Smooth muscle cell (in vitro differentiated cells): ENCODE measurements at regions not wholly inside any gene's neighbourhood (a gene's known extent, or its start where the extent isn't known, plus 50 kb on each side); places are given as distances from the start of the nearest gene placed in this dataset.

Experiments
- DNase-seq: peaks from one replicate; lab custom pipeline; 2025; ENCODE audit not compliant: unreplicated experiment; lab: John Stamatoyannopoulos, UW
- H2AFZ ChIP-seq: fragments of 200-600 bp; sonication (generic); 2 replicates; pipeline ENCODE4 v1.6.0; 2016; ENCODE audit warnings: antibody characterized with exemption, low read depth, mild to moderate bottlenecking
- H3F3A ChIP-seq: fragments of 200-600 bp; sonication (generic); 2 replicates; pipeline ENCODE4 v1.6.0; 2017; ENCODE audit warnings: antibody characterized with exemption, low read depth
- H3K27ac ChIP-seq: fragments of 200-600 bp; sonication (generic); 2 replicates; pipeline ENCODE4 v1.5.1; 2016; ENCODE audit warnings: low read depth, mild to moderate bottlenecking
- H3K27me3 ChIP-seq: fragments of 200-600 bp; sonication (generic); 2 replicates; pipeline ENCODE4 v1.6.1; 2016; ENCODE audit warnings: low read depth, mild to moderate bottlenecking
- H3K36me3 ChIP-seq: fragments of 200-600 bp; sonication (generic); 2 replicates; pipeline ENCODE4 v1.5.1; 2016; ENCODE audit warnings: low read depth
- H3K4me1 ChIP-seq: fragments of 200-600 bp; sonication (generic); 2 replicates; pipeline ENCODE4 v1.5.1; 2016; ENCODE audit warnings: low read depth
- H3K4me2 ChIP-seq: fragments of 200-600 bp; sonication (generic); 2 replicates; pipeline ENCODE4 v1.6.0; 2016; ENCODE audit warnings: mild to moderate bottlenecking
- H3K4me3 ChIP-seq: fragments of 200-600 bp; sonication (generic); 2 replicates; pipeline ENCODE4 v1.5.1; 2016; ENCODE audit warnings: mild to moderate bottlenecking
- H3K79me2 ChIP-seq: fragments of 200-600 bp; sonication (generic); 2 replicates; pipeline ENCODE4 v1.6.0; 2016; ENCODE audit warnings: low read depth, mild to moderate bottlenecking
- H3K9ac ChIP-seq: fragments of 200-600 bp; sonication (generic); 2 replicates; pipeline ENCODE4 v1.6.0; 2016; ENCODE audit warnings: low read depth
- H3K9me3 ChIP-seq: fragments of 200-600 bp; sonication (generic); replicated peaks from 2 replicates; pipeline ENCODE4 v1.5.1; 2016; ENCODE audit warnings: low read depth
- H4K20me1 ChIP-seq: fragments of 200-600 bp; sonication (generic); 2 replicates; pipeline ENCODE4 v1.6.0; 2016; ENCODE audit warnings: low read depth
- CTCF ChIP-seq: fragments of 200-600 bp; sonication (generic); IDR thresholded peaks from 2 replicates; pipeline ENCODE4 v1.5.1; 2017; ENCODE audit warnings: borderline replicate concordance, mild to moderate bottlenecking, antibody characterized with exemption; ENCODE audit not compliant: insufficient read depth, poor library complexity, severe bottlenecking
- WGBS: methylation state at CpG from one replicate; pipeline ENCODE4 v1.1.7; 2016; ENCODE audit warnings: low lambda C conversion rate; 5-methylcytosine and 5-hydroxymethylcytosine counted together

GRCh38 chr5:93019896-93020295, 561.1 kb downstream of the NR2F1-AS1 start:
- TF ChIP-seq CTCF: no peak
- 93% methylated on average over 2 of the region's 2 CpGs for WGBS
- H4K20me1 ChIP-seq: no peaks in the 10 kb centered on the region

GRCh38 chr5:93018461-93018860, 562.6 kb downstream of the NR2F1-AS1 start:
- no peak for TF ChIP-seq CTCF
- H3K4me1 ChIP-seq: no peaks in the 10 kb centered on the region
- no peak overlapping the region for H3K4me3 ChIP-seq
- no peaks in the 10 kb centered on the region for H3K79me2 ChIP-seq
- peak overlapping the region; percentile 30 for H3K4me2 ChIP-seq
- no peak overlapping the region for H2AFZ ChIP-seq
- no peaks in the 10 kb centered on the region for H4K20me1 ChIP-seq
- DNase-seq: no peak
- no peak overlapping the region for H3K9ac ChIP-seq
- H3K36me3 ChIP-seq: no peaks in the 10 kb centered on the region
- no peaks in the 10 kb centered on the region for H3K9me3 ChIP-seq
- no peak overlapping the region for H3K27ac ChIP-seq
- no peaks in the 10 kb centered on the region for H3K27me3 ChIP-seq
- no peaks in the 10 kb centered on the region for H3F3A ChIP-seq

More at GRCh38 chr5:93019896-93020295, 561.1 kb downstream of the NR2F1-AS1 start:
- H3K9ac ChIP-seq: no peak overlapping the region
- no peak overlapping the region for H3K4me3 ChIP-seq
- H3K4me2 ChIP-seq: no peak overlapping the region
- H3K4me1 ChIP-seq: no peaks in the 10 kb centered on the region
- H2AFZ ChIP-seq: no peak overlapping the region
- H3K9me3 ChIP-seq: no peaks in the 10 kb centered on the region
- H3K36me3 ChIP-seq: no peaks in the 10 kb centered on the region
- no peak overlapping the region for H3K27ac ChIP-seq
- DNase-seq: no peak
- no peaks in the 10 kb centered on the region for H3F3A ChIP-seq
- no peaks in the 10 kb centered on the region for H3K27me3 ChIP-seq
- H3K79me2 ChIP-seq: no peaks in the 10 kb centered on the region

GRCh38 chr5:93017849-93018248, 563.2 kb downstream of the NR2F1-AS1 start:
- WGBS: 11% methylated on average over 2 of the region's 2 CpGs
- no peaks in the 10 kb centered on the region for H3K27me3 ChIP-seq
- no peak for DNase-seq
- H3K36me3 ChIP-seq: no peaks in the 10 kb centered on the region
- H3F3A ChIP-seq: no peaks in the 10 kb centered on the region
- no peaks in the 10 kb centered on the region for H3K79me2 ChIP-seq
- no peak for TF ChIP-seq CTCF
- H3K9ac ChIP-seq: no peak overlapping the region
- H3K27ac ChIP-seq: no peak overlapping the region
- no peaks in the 10 kb centered on the region for H4K20me1 ChIP-seq
- no peaks in the 10 kb centered on the region for H3K9me3 ChIP-seq
- no peaks in the 10 kb centered on the region for H3K4me1 ChIP-seq
- peak overlapping the region; percentile 30 for H3K4me2 ChIP-seq
- no peak overlapping the region for H2AFZ ChIP-seq
- H3K4me3 ChIP-seq: no peak overlapping the region

GRCh38 chr5:93017376-93017775, 563.6 kb downstream of the NR2F1-AS1 start:
- Histone ChIP-seq H3K27ac (no peak overlapping the region), H3K4me2 (no peak overlapping the region), H3K4me1 (no peaks in the 10 kb centered on the region), H2AFZ (no peak overlapping the region), H3K79me2 (no peaks in the 10 kb centered on the region), H3K36me3 (no peaks in the 10 kb centered on the region), H3K4me3 (no peak overlapping the region), H3K27me3 (no peaks in the 10 kb centered on the region), H3K9ac (no peak overlapping the region), H3K9me3 (no peaks in the 10 kb centered on the region), H4K20me1 (no peaks in the 10 kb centered on the region), H3F3A (no peaks in the 10 kb centered on the region)
- no peak for DNase-seq
- WGBS: 86% methylated on average over 1 of the region's 1 CpG
- TF ChIP-seq CTCF: no peak
